H1 (cell line): ENCODE measurements at regions not wholly inside any gene's neighbourhood (a gene's known extent, or its start where the extent isn't known, plus 50 kb on each side); places are given as distances from the start of the nearest gene placed in this dataset.

Experiments
- CBX8 ChIP-seq: fragments of 300-800, 300-1000 bp; sonication (generic); IDR thresholded peaks from 2 replicates; pipeline ENCODE4 v1.7.1; 2016; ENCODE audit warnings: low read depth, low read length, borderline replicate concordance
- EGR1 ChIP-seq: IDR thresholded peaks from 2 replicates; pipeline ENCODE4 v1.6.1; 2011; ENCODE audit warnings: low read depth, low read length, borderline replicate concordance
- KDM1A ChIP-seq: fragments of 200-600, 300-600 bp; sonication (generic); IDR thresholded peaks from 2 replicates; pipeline ENCODE4 v1.7.1; 2016; ENCODE audit warnings: mild to moderate bottlenecking, low read length, borderline replicate concordance
- MAFK ChIP-seq: IDR thresholded peaks from 2 replicates; pipeline ENCODE4 v1.6.1; 2012; ENCODE audit warnings: low read depth, mild to moderate bottlenecking, improper control_type of control experiment, low read length
- MAX ChIP-seq: IDR thresholded peaks from 2 replicates; pipeline ENCODE4 v1.6.1; 2012; ENCODE audit warnings: inconsistent platforms
- SIRT6 ChIP-seq: IDR thresholded peaks from one replicate; pipeline ENCODE4 v1.7.1; 2012; ENCODE audit warnings: low read length, inconsistent platforms
- ZNF274 ChIP-seq: IDR thresholded peaks from 2 replicates; pipeline ENCODE4 v1.7.0; 2012; ENCODE audit warnings: low read length, borderline replicate concordance; ENCODE audit errors: extremely low read depth
- TF ChIP-seq, protein P1 (sequence below), 3 experiments: IDR thresholded peaks; 1 replicate in 2 of 3; 2 replicates in 1 of 3; pipeline versions ENCODE4 v1.5.1 to v1.6.1; 2011; ENCODE audit warnings: low read length in 3 of 3, mild to moderate bottlenecking in 3 of 3, inconsistent platforms in 2 of 3, low read depth in 1 of 3, moderate library complexity in 1 of 3; ENCODE audit not compliant: insufficient read depth in 1 of 3; ENCODE audit errors: control extremely low read depth in 1 of 3
- TF ChIP-seq, protein P2 (sequence below): IDR thresholded peaks from 2 replicates; pipeline ENCODE4 v1.6.1; 2011; ENCODE audit warnings: low read depth, mild to moderate bottlenecking, low read length; ENCODE audit not compliant: insufficient read depth

- TF ChIP-seq, protein P1, sequence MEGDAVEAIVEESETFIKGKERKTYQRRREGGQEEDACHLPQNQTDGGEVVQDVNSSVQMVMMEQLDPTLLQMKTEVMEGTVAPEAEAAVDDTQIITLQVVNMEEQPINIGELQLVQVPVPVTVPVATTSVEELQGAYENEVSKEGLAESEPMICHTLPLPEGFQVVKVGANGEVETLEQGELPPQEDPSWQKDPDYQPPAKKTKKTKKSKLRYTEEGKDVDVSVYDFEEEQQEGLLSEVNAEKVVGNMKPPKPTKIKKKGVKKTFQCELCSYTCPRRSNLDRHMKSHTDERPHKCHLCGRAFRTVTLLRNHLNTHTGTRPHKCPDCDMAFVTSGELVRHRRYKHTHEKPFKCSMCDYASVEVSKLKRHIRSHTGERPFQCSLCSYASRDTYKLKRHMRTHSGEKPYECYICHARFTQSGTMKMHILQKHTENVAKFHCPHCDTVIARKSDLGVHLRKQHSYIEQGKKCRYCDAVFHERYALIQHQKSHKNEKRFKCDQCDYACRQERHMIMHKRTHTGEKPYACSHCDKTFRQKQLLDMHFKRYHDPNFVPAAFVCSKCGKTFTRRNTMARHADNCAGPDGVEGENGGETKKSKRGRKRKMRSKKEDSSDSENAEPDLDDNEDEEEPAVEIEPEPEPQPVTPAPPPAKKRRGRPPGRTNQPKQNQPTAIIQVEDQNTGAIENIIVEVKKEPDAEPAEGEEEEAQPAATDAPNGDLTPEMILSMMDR (IDR thresholded peaks at IDR 0.05; ENCODE audit: control extremely low read depth in 1 of 3, insufficient read depth in 1 of 3, low read depth in 1 of 3, low read length in 3 of 3), result no peak
- TF ChIP-seq KDM1A (no peak), MAX (no peak), ZNF274 (no peak), MAFK (no peak), CBX8 (no peak), EGR1 (no peak), SIRT6 (no peak)
- TF ChIP-seq, protein P2, sequence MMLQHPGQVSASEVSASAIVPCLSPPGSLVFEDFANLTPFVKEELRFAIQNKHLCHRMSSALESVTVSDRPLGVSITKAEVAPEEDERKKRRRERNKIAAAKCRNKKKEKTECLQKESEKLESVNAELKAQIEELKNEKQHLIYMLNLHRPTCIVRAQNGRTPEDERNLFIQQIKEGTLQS, result no peak
- TF ChIP-seq, all 59 proteins: peak for 0
Measured at GRCh38 chr21:27201197-27201596, 234.3 kb upstream of the ADAMTS5 start (continued).
